ENCODE measurements at regions not wholly inside any gene's neighbourhood (a gene's known extent, or its start where the extent isn't known, plus 50 kb on each side); places are given as distances from the start of the nearest gene placed in this dataset.

- Histone ChIP-seq H3K9ac (ENCODE audit: low read length) (no peak overlapping the region), H3K4me1 (ENCODE audit: control insufficient read depth, insufficient read depth, low read length) (no peaks in the 10 kb centered on the region), H3K9me3 (ENCODE audit: control insufficient read depth, low read length) (no peaks in the 10 kb centered on the region), H3K27me3 (ENCODE audit: control insufficient read depth, insufficient read depth, low read length) (no peaks in the 10 kb centered on the region), H3K36me3 (ENCODE audit: control insufficient read depth, insufficient read depth, low read length) (no peaks in the 10 kb centered on the region), H3K4me3 (ENCODE audit: low read length) (no peak overlapping the region)
These were observed 301.8 kb upstream of the CBLB start for GRCh38 chr3:106170636-106171035.

- Histone ChIP-seq H3K27me3 (ENCODE audit: control insufficient read depth, insufficient read depth, low read length) (no peaks in the 10 kb centered on the region), H3K36me3 (ENCODE audit: control insufficient read depth, insufficient read depth, low read length) (no peaks in the 10 kb centered on the region)
These were observed 303.3 kb upstream of the CBLB start for GRCh38 chr3:106172101-106172500.

GRCh38 chr3:106172780-106173179 lies 304.0 kb upstream of the CBLB start:
- Histone ChIP-seq H3K9ac (ENCODE audit: low read length) (no peak overlapping the region), H3K36me3 (ENCODE audit: control insufficient read depth, insufficient read depth, low read length) (no peaks in the 10 kb centered on the region), H3K4me3 (ENCODE audit: low read length) (no peak overlapping the region), H3K9me3 (ENCODE audit: control insufficient read depth, low read length) (no peaks in the 10 kb centered on the region), H3K27me3 (ENCODE audit: control insufficient read depth, insufficient read depth, low read length) (no peaks in the 10 kb centered on the region), H3K4me1 (ENCODE audit: control insufficient read depth, insufficient read depth, low read length) (no peaks in the 10 kb centered on the region)

More at GRCh38 chr3:106172101-106172500, 303.3 kb upstream of the CBLB start:
- Histone ChIP-seq H3K4me1 (ENCODE audit: control insufficient read depth, insufficient read depth, low read length) (no peaks in the 10 kb centered on the region), H3K9ac (ENCODE audit: low read length) (no peak overlapping the region), H3K9me3 (ENCODE audit: control insufficient read depth, low read length) (no peaks in the 10 kb centered on the region), H3K4me3 (ENCODE audit: low read length) (no peak overlapping the region)

- H3K4me1 ChIP-seq (ENCODE audit: control insufficient read depth, insufficient read depth, low read length), result no peaks in the 10 kb centered on the region
- H3K4me3 ChIP-seq (ENCODE audit: low read length), result no peak overlapping the region
- no peaks in the 10 kb centered on the region for H3K27me3 ChIP-seq (ENCODE audit: control insufficient read depth, insufficient read depth, low read length)
- H3K9ac ChIP-seq (ENCODE audit: low read length), result no peak overlapping the region
- no peaks in the 10 kb centered on the region for H3K9me3 ChIP-seq (ENCODE audit: control insufficient read depth, low read length)
- no peaks in the 10 kb centered on the region for H3K36me3 ChIP-seq (ENCODE audit: control insufficient read depth, insufficient read depth, low read length)
These were observed 306.5 kb upstream of the CBLB start for GRCh38 chr3:106175276-106175675.

GRCh38 chr3:106176734-106177133 lies 307.9 kb upstream of the CBLB start:
- Histone ChIP-seq H3K4me3 (ENCODE audit: low read length) (no peak overlapping the region), H3K9me3 (ENCODE audit: control insufficient read depth, low read length) (no peaks in the 10 kb centered on the region), H3K9ac (ENCODE audit: low read length) (no peak overlapping the region), H3K27me3 (ENCODE audit: control insufficient read depth, insufficient read depth, low read length) (no peaks in the 10 kb centered on the region), H3K36me3 (ENCODE audit: control insufficient read depth, insufficient read depth, low read length) (no peaks in the 10 kb centered on the region), H3K4me1 (ENCODE audit: control insufficient read depth, insufficient read depth, low read length) (no peaks in the 10 kb centered on the region)

GRCh38 chr3:106182950-106183511 lies 314.2 kb upstream of the CBLB start:
- Histone ChIP-seq H3K36me3 (ENCODE audit: control insufficient read depth, insufficient read depth, low read length) (no peaks in the 10 kb centered on the region), H3K4me1 (ENCODE audit: control insufficient read depth, insufficient read depth, low read length) (no peaks in the 10 kb centered on the region), H3K27me3 (ENCODE audit: control insufficient read depth, insufficient read depth, low read length) (no peaks in the 10 kb centered on the region), H3K9me3 (ENCODE audit: control insufficient read depth, low read length) (no peaks in the 10 kb centered on the region), H3K4me3 (ENCODE audit: low read length) (no peak overlapping the region), H3K9ac (ENCODE audit: low read length) (no peak overlapping the region)

GRCh38 chr3:106183762-106184391 lies 315.1 kb upstream of the CBLB start:
- H3K9ac ChIP-seq (ENCODE audit: low read length), result no peak overlapping the region
- H3K9me3 ChIP-seq (ENCODE audit: control insufficient read depth, low read length), result no peaks in the 10 kb centered on the region
- no peak overlapping the region for H3K4me3 ChIP-seq (ENCODE audit: low read length)
- H3K4me1 ChIP-seq (ENCODE audit: control insufficient read depth, insufficient read depth, low read length), result no peaks in the 10 kb centered on the region
- no peaks in the 10 kb centered on the region for H3K36me3 ChIP-seq (ENCODE audit: control insufficient read depth, insufficient read depth, low read length)
- H3K27me3 ChIP-seq (ENCODE audit: control insufficient read depth, insufficient read depth, low read length), result no peaks in the 10 kb centered on the region

- Histone ChIP-seq H3K9ac (ENCODE audit: low read length) (no peak overlapping the region), H3K4me3 (ENCODE audit: low read length) (no peak overlapping the region), H3K4me1 (ENCODE audit: control insufficient read depth, insufficient read depth, low read length) (no peaks in the 10 kb centered on the region), H3K36me3 (ENCODE audit: control insufficient read depth, insufficient read depth, low read length) (no peaks in the 10 kb centered on the region), H3K9me3 (ENCODE audit: control insufficient read depth, low read length) (no peaks in the 10 kb centered on the region), H3K27me3 (ENCODE audit: control insufficient read depth, insufficient read depth, low read length) (no peaks in the 10 kb centered on the region)
These were observed 316.0 kb upstream of the CBLB start for GRCh38 chr3:106184540-106185457.

GRCh38 chr3:106185949-106186348 lies 317.1 kb upstream of the CBLB start:
- no peaks in the 10 kb centered on the region for H3K4me1 ChIP-seq (ENCODE audit: control insufficient read depth, insufficient read depth, low read length)
- H3K9me3 ChIP-seq (ENCODE audit: control insufficient read depth, low read length), result no peaks in the 10 kb centered on the region
- H3K27me3 ChIP-seq (ENCODE audit: control insufficient read depth, insufficient read depth, low read length), result no peaks in the 10 kb centered on the region
- no peak overlapping the region for H3K4me3 ChIP-seq (ENCODE audit: low read length)
- no peaks in the 10 kb centered on the region for H3K36me3 ChIP-seq (ENCODE audit: control insufficient read depth, insufficient read depth, low read length)
- H3K9ac ChIP-seq (ENCODE audit: low read length), result no peak overlapping the region

- Histone ChIP-seq H3K9me3 (ENCODE audit: control insufficient read depth, low read length) (no peaks in the 10 kb centered on the region), H3K9ac (ENCODE audit: low read length) (no peak overlapping the region), H3K4me3 (ENCODE audit: low read length) (no peak overlapping the region), H3K36me3 (ENCODE audit: control insufficient read depth, insufficient read depth, low read length) (no peaks in the 10 kb centered on the region), H3K27me3 (ENCODE audit: control insufficient read depth, insufficient read depth, low read length) (no peaks in the 10 kb centered on the region), H3K4me1 (ENCODE audit: control insufficient read depth, insufficient read depth, low read length) (no peaks in the 10 kb centered on the region)
These were observed 321.5 kb upstream of the CBLB start for GRCh38 chr3:106190296-106190695.

GRCh38 chr3:106191211-106191610 lies 322.4 kb upstream of the CBLB start:
- Histone ChIP-seq H3K4me3 (ENCODE audit: low read length) (no peak overlapping the region), H3K9me3 (ENCODE audit: control insufficient read depth, low read length) (no peaks in the 10 kb centered on the region), H3K27me3 (ENCODE audit: control insufficient read depth, insufficient read depth, low read length) (no peaks in the 10 kb centered on the region), H3K4me1 (ENCODE audit: control insufficient read depth, insufficient read depth, low read length) (no peaks in the 10 kb centered on the region), H3K9ac (ENCODE audit: low read length) (no peak overlapping the region), H3K36me3 (ENCODE audit: control insufficient read depth, insufficient read depth, low read length) (no peaks in the 10 kb centered on the region)

- no peaks in the 10 kb centered on the region for H3K36me3 ChIP-seq (ENCODE audit: control insufficient read depth, insufficient read depth, low read length)
- no peaks in the 10 kb centered on the region for H3K9me3 ChIP-seq (ENCODE audit: control insufficient read depth, low read length)
These were observed 323.1 kb upstream of the CBLB start for GRCh38 chr3:106191913-106192312.

More at GRCh38 chr3:106191913-106192312, 323.1 kb upstream of the CBLB start:
- Histone ChIP-seq H3K4me3 (ENCODE audit: low read length) (no peak overlapping the region), H3K9ac (ENCODE audit: low read length) (no peak overlapping the region), H3K4me1 (ENCODE audit: control insufficient read depth, insufficient read depth, low read length) (no peaks in the 10 kb centered on the region), H3K27me3 (ENCODE audit: control insufficient read depth, insufficient read depth, low read length) (no peaks in the 10 kb centered on the region)

Measured in mucosa of stomach (tissue), 1 donor.